GF-D8 (cell line): ENCODE measurements at regions not wholly inside any gene's neighbourhood (a gene's known extent, or its start where the extent isn't known, plus 50 kb on each side); places are given as distances from the start of the nearest gene placed in this dataset.
"Not testable (repeated sequence)": the region's sequence is repeated elsewhere in the genome, so short reads cannot be mapped to it uniquely, and the experiment has no call there.

ENCODE experiments used
- DNase-seq: peaks from one replicate; lab custom pipeline; 2025; lab: John Stamatoyannopoulos, UW

GRCh38 chr17:37859451-37859850, 64.8 kb upstream of the TBC1D3K start:
- DNase-seq = no peak

GRCh38 chr17:37858391-37858790, 65.8 kb upstream of the TBC1D3K start:
- not testable (repeated sequence) for DNase-seq

- no peak for DNase-seq
These were observed 68.0 kb upstream of the TBC1D3K start for GRCh38 chr17:37856245-37856644.

GRCh38 chr17:37849617-37849972, 74.6 kb upstream of the TBC1D3K start:
- DNase-seq = no peak

- no peak for DNase-seq
These were observed 75.3 kb upstream of the TBC1D3K start for GRCh38 chr17:37848690-37849616.

- DNase-seq = no peak
These were observed 76.3 kb upstream of the TBC1D3K start for GRCh38 chr17:37847811-37848331.

- no peak for DNase-seq
These were observed 77.1 kb upstream of the TBC1D3K start for GRCh38 chr17:37847102-37847501.

GRCh38 chr17:37844977-37845293, 79.3 kb upstream of the TBC1D3K start:
- DNase-seq = no peak

- peak; percentile 47 for DNase-seq
These were observed 79.8 kb upstream of the TBC1D3K start for GRCh38 chr17:37844158-37844976.

- DNase-seq = no peak
These were observed 81.8 kb upstream of the TBC1D3K start for GRCh38 chr17:37842401-37842800.

- no peak for DNase-seq
These were observed 83.0 kb upstream of the TBC1D3K start for GRCh38 chr17:37841232-37841631.

GRCh38 chr17:37840576-37840975, 83.6 kb upstream of the TBC1D3K start:
- DNase-seq = no peak

- no peak for DNase-seq
These were observed 84.8 kb upstream of the TBC1D3K start for GRCh38 chr17:37839196-37839978.

GRCh38 chr17:37838276-37838675, 85.9 kb upstream of the TBC1D3K start:
- DNase-seq = no peak

- DNase-seq = no peak
These were observed 87.6 kb upstream of the TBC1D3K start for GRCh38 chr17:37836593-37836992.

- DNase-seq = no peak
These were observed 89.3 kb upstream of the HNF1B start for GRCh38 chr17:37834168-37834567.

GRCh38 chr17:37833237-37833859, 88.5 kb upstream of the HNF1B start:
- DNase-seq = no peak

- no peak for DNase-seq
These were observed 87.1 kb upstream of the HNF1B start for GRCh38 chr17:37831986-37832385.

GRCh38 chr17:37831492-37831891, 86.6 kb upstream of the HNF1B start:
- DNase-seq = no peak

- no peak for DNase-seq
These were observed 85.5 kb upstream of the HNF1B start for GRCh38 chr17:37830151-37830993.

- no peak for DNase-seq
These were observed 84.8 kb upstream of the HNF1B start for GRCh38 chr17:37829592-37830123.
